Endothelial cell of hepatic sinusoid (primary cell): ENCODE measurements at regions not wholly inside any gene's neighbourhood (a gene's known extent, or its start where the extent isn't known, plus 50 kb on each side); places are given as distances from the start of the nearest gene placed in this dataset.
"Not testable (repeated sequence)": the region's sequence is repeated elsewhere in the genome, so short reads cannot be mapped to it uniquely, and the experiment has no call there.

Experiments
- in situ Hi-C: cut with HindIII; loops from 2 replicates; pipeline ENCODE4 v1.10.0; 2017; ENCODE audit warnings: low sequenced_read_pairs

DNA sequence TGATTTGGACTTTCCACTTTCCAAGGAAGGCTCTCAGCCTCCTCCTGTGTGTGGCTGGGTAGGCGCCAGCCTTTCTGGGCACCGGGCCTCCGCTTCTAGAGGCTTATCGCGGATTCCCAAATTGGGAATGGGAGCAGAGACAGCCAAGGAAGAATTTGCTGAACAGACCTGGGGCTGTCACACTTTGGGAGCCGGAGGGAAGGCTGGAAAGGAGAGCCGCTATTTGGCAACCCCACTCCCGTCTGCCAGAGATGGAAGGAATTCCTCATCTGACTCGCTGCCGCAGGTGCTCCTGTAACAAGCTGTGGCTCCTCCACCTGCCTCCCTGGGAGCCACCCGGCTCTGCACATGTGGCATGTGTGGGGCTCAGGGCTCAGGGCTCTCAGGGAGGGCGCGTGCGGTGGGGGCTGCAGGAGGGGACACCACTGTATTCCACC is 50.8 kb upstream of the ECHDC3 start:
- in situ Hi-C loops, result no loop called here

DNA sequence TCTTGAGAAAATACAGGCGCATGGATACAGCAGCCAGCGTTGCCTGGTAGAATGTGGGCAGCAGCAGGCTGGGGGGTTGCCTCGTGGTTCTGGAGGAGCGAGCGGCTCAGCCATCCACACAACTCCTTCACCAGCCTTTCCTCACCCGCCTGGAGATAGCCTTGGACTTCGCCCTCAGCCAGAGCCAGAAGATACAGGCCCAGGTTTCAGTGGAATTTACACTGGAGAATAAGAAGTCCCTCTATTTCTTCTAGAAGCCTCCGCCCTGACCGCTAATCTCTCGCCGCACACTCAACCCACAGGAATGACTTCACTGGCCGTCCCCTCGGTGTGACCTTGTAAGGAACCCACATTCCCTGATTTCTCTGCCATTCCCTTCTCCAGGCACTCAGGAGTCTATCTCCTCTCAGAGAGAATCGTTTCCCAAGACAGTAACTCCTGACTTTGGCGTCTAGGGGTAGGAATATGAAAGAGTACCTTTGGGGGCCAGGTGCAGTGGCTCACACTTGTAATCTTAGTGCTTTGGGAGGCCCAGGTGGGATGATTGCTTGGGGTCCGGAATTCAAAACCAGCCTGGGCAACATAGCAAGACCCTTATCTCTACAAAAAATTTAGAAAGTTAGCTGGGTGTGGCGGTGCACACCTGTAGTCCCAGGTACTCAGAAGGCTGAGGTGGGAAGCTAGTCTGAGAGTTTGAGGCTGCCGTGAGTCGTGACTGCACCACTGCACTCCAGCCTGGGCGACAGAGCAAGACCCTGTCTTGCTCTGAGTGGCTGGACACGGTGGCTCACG is 52.0 kb upstream of the ECHDC3 start:
- in situ Hi-C loops, result no loop called here

DNA sequence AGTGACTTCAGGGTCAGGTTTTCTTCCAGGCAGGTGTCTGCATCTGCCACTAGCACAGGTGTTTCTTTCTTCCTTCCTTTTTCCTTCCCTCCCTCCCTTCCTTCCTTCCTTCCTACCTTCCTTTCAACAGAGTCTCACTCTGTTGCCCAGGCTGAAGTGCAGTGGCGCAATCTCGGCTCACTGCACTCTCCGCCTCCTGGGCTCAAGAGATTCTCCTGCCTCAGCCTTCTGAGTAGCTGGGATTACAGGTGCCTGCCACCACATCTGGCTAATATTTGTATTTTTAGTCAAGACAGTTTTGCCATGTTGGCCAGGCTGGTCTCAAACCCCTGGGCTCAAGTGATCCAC is 53.8 kb upstream of the ECHDC3 start:
- in situ Hi-C loops, result not testable (repeated sequence)

DNA sequence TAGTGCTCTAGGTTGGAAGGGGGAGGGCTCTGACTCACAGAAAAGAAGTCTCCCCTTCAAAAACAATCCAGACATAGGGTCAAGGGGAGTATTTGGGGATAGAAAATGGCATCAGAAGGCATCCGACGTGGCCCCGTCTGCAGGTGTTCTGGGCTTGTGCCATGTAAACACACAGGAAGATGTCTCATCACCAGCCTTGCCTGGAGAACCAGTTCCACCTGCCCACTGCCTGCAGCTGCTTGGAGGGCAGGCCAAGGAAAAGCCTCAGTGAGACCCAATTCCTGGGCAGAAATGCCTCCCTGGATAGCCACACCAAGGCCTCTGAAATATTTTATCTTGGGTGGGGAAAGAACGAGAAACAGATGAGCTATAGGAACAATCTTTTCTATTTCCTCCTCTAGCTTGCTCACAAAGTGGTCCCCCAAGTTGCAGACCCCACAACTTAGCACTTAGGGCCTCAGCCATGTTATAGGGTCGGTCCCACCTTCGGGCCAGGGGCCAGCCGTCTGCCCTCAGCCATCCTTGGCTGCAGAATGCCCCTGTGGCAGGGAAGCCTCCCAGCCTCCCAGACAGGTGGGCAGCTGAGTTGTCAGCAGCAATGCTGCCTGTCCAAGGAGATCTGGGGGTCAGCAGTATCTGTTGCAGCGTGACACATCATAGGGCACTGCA is 54.3 kb upstream of the ECHDC3 start:
- in situ Hi-C loops, result no loop called here

DNA sequence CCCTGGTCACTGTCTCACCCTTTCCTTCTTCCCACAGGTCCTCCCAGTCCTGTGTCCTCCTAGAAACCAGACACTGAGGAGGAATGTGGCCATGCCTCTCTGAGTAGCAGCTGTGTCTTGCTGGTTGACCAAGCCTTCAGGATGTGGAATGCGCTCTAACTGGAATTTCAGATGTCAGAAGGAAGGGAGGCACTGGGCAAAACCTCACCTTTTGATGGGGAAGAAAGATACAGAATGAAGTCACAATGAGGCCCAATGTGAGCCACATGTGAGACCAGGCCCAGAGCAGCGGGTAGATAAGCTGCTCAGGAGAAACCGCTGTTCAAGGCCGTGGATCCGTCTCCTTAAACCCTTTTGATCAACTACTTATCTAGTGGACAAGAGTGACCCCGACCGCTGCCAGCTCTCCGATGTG is 54.8 kb upstream of the ECHDC3 start:
- in situ Hi-C loops, result no loop called here

DNA sequence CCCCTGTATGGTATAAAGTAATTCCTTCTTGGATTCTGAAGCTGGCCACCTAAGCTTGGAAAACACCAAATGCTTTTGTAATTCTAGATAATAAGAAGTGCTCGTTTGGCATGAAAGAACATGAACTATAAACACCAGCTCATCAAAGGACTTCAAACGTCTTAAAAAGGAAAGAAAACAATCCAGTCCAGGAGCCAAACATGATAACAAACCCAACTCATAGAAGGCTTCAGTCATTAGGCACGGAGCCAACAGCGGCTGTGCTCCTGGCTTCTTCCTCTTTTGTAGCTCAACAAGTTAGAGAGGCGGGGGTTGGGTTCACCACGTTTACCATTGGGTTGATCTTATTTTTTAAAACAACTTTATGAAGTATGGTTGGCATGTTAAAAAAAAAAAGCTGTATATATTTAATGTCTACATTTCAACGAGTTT is 56.4 kb upstream of the ECHDC3 start:
- in situ Hi-C loops, result no loop called here

DNA sequence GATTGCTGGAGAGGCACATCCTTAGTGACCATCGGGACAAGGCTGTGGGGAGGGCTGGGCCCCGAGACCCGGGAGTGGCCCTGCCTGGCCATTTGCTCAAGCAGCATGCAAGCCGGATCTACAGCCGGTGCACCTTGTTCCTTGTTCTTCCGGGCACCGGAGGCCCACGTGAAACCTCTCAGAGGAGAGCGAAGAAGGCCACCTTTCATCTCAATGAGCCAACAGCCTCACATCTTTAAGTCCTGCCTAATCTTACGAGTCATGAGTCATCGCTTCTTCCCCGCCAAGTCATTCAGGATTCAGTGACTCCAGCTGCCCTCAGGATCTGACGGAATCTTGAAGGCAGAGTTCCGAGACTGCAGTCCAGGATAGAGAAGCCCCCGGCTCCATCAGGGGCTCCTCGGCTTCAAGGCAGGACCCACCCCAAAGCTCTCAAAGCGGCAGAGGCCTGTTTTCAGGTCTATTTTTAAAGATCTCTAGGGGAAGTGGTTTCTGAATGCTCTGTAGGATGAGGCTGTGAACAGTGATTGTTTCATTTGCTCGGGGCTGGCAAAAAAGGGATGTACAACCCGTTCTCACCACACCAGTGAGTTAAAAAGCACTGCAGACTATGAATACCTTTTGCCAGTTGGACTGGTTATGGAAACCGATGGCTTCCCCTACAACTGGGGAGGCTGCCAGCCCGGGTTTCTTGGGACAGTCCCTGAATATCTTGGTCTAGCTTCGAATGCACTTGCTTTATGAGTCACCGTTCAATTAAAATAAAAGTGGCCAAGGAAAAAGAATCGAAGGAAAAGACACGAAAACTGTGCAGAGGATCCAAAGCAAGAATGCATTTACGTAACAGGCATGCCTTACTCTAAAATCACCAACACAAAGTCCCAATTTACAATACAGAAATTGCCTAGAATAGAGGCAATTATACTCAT is 57.2 kb upstream of the ECHDC3 start:
- in situ Hi-C loops, result no loop called here

DNA sequence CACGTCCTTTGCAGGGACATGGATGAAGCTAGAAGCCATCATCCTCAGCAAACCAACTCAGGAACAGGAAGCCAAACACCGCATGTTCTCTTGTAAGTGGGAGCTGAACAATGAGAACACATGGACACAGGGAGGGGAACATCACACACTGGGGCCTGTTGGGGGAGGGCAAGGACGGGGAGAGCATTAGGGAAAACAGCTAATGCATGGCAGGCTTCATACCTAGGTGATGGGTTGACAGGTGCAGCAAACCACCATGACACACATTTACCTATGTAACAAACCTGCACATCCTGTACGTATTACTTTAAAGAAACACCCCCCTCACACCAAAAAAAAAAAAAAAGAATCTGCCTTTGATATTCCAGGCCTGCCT is 57.9 kb upstream of the ECHDC3 start:
- in situ Hi-C loops, result not testable (repeated sequence)

DNA sequence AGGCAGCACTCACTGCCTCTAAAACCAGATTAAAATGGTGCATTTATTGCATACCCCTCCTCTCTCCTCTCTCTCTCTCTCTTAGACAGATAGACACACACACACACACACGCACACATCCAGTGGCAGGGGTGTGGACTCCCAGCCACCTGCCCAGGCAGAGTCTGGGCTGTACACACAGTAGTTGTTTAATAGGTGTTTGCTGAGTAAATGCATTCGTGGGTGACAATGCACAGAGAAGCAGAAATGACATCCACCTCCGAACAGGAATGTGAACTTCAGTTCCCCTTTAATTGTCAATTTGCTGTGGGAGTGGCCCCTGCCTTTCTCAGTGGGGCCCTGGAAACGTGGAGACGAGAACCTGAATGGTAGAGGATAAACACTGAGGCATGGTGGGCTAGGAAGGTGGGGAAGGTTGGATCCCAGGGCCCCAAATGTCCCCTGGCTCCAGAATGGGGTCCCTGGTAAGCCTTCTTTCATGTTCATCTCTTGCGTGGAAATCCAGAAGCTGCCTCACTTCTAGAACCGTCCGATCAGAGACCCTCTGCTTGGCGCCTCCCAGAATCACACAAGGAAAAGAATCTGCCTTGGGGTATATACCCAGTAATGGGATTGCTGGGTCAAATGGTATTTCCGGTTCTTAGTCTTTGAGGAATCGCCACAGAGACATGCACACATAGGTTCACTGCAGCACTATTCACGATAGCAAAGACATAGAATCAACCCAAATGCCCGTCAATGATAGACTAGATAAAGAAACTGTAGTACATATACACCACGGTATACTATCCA is 58.5 kb upstream of the ECHDC3 start:
- in situ Hi-C loops, result no loop called here

DNA sequence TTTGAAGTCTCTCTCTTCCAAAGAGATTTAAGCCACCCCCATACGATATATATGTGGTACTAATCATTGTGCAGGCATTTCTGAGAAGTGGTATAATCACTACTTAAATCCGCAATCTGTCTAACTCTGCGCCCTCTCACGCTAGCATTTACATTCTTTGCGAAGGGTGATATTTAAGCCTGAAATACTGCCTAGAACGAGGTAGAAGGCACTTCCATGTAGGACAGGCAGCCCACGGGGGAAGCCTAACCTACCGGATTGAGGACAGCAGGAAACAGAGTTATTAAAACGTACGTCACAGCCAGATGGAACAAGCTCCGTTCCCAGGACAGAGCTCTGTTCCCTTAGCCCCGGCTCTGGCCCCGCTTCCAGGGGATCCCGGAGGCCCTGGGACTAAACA is 59.3 kb upstream of the ECHDC3 start:
- in situ Hi-C loops, result no loop called here

DNA sequence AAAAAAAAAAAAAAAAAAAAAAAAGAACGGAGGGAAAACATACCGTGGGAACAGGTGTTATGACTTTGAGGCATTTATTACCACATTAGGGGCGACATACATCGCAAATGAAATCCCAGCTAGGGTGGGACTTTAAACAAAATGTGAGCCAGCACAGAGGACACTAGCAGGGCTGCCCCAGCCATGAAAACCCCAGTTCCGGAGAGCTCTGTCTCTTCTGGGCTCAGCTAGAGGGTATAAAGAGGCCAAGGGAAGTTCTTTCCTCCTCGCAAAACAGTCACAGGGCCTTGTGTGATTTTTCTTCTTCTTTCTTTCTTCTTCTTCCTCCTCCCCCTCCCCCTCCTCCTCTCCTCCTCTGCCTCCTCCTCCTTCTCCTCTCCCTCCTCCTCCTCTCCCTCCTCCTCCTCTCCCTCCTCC is 59.9 kb upstream of the ECHDC3 start:
- in situ Hi-C loops, result no loop called here

DNA sequence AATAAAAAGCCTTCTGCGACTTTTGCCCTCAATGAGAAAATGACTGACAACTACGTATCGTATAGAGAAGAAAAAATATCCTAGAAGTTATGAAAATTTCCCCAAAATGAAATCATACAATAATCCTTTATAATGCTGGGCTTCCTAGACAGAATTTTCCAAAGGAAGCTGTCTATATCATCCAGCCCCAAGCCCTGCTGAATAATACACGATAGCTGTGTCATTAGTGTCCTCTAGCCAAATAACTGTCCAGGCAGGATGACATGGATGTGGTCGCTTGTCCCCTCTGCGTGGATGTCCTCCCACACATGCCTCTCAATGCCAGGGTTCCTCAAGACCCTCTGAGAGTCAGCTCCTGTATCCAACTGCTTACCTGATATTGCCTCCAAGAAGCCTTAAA is 61.7 kb upstream of the ECHDC3 start:
- in situ Hi-C loops, result no loop called here

DNA sequence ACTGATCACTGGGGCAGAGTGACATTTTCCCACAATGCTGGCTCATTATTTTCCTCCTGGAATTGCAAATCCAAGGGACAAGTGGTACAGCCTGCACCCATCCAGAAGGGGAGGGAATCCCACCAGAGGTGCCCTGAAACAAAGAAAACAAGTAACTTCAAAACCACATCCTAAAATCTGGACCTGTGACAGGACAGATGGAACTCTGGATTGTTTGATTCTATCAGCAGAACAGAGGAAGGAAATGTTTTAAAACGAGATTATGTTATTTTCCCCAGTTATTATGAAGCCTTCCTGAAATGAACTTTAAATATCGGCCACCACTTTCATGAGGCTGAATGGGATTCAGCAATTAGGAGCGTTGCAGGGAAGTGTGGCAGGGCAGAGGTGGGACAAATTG is 62.2 kb upstream of the ECHDC3 start:
- in situ Hi-C loops, result no loop called here

DNA sequence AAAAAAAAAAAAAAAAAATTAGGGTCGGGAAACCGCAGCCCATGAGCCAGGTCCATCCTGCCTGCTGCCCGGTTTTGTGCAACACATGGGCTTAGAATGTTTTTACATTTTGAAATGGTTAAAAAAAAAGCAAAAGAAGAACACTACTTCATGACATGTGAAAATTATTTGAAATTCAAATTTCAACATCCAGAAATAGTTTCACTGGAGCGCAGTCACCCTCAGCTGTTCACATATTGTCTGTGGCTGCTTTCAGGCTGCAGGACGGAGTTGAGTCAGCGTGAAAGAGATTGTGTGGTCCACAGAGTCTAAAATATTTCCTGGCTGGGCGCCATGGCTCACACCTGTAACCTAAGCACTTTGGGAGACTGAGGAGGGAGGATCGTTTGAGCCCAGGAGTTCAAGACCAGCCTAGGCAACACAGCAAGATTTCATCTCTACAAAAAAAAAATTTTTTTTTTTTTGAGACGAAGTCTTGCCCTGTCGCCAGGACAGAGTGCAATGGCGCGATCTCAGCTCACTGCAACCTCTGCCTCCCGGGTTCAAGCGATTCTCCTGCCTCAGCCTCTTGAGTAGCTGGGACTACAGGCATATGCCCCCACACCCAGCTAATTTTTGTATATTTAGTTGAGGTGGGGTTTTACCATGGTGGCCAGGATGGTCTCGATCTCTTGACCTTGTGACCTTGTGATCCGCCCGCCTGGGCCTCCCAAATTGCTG is 63.9 kb upstream of the ECHDC3 start:
- in situ Hi-C loops, result no loop called here

DNA sequence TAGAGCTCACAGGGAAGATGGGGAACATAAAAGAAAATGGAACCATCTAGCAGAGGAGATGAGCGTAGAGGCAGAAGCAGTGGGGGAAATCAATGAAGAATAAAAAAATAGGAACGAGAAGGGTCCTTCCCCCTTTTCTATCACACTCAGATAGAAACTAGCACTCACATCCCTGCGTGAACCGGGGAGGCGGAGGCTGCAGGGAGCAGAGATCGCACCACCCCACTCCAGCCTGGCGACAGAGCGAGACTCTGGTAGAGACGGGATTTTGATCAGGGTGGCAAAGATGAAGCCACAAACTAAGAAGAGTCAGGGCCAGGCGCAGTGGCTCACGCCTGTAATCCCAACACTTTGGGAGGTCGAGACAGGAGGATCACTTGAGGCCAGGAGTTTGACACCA is 64.7 kb upstream of the ECHDC3 start:
- in situ Hi-C loops, result no loop called here

DNA sequence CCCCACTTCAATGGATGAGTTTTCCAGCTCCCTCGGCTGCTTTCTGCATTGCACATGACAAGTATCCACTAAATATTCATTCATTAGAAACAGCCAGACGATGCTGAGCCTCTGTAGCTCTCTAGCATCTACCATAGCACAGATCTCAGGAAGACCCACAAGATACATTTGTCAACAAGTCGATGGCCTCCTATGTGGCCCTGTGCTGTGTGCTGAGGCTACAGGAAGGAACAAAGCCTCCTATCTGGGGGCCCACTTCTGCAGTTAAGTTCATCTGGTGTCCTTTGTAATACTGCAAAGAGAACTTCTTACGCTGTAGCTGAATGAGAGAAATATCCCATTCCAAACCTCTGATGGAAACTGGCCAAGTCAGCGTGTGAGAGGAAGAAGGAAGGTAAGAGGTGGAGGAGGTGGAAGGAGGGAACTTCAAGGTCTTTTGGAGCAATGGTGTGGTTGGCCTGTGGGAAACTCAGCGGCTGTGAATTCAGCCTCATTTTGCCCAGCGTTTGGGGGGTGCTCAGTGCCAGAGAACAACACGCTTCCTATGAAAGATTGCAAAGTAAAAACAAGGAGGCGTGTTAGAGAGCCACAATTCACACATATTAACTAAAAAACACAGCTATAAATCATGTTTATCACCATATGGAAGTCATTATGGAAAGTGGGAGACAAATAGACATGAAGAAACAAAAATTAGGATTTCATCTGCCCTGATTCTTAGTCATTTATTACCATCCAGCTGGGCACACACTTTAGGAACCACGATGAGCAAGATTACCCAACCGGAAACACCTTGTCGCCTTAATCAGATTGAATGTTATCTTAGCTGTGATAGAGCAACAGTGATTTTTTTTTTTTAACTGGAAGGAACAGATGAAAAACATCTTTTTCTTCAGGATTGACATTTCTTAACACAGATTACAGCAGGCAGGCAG is 62.2 kb upstream of the USP6NL start:
- in situ Hi-C loops, result loop anchor here (5.0 kb wide), 1 partner anchor 61 kb away; the partner anchor contains the start of gene USP6NL

DNA sequence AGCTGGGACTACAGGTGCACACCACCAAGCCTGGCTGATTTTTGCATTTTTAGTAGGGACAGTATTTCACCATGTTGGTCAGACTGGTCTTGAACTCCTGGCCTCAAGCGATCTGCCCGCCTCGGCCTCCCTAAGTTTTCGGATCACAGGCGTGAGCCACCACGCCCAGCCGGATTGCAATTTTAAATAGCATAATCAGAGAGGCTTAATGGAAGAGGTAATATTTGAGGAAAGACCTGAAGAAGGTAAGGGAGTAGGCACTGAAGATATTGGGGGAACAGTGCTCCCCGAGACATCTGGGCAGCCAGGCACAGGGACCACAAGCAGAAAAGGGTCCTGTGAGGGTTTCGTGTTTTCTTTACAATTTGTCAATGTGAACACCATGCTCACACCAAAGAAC is 61.4 kb upstream of the USP6NL start:
- in situ Hi-C loops, result loop anchor here (5.0 kb wide), 1 partner anchor 61 kb away; the partner anchor contains the start of gene USP6NL

DNA sequence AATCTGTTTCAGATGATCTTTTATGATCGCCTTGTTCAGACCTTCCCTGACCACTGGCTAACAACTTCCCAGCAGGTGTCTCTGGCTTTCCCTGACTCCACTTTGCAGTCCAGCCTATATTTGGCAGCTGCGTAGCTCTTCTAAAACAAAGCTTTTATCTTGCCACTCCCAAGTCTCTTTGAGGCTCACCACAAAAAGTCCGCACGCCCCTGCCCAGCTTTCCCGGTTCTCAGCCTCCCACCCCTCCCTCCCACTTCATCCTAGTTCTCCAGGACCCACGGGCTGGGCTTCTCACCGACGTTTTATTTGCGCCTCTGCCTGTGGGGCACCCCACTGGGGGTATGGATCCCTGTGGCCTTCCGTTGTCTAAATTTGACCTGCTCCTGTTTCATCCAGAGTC is 58.9 kb upstream of the USP6NL start:
- in situ Hi-C loops, result loop anchor here (5.0 kb wide), 1 partner anchor 58 kb away; the partner anchor contains the start of gene USP6NL
